Activated B cell treated with CpG ODN at 0.5 μM for 24 hours (primary cell): ENCODE measurements at regions not wholly inside any gene's neighbourhood (a gene's known extent, or its start where the extent isn't known, plus 50 kb on each side); places are given as distances from the start of the nearest gene placed in this dataset.

Experiments used
- ATAC-seq: fragments of 200-7000 bp; cut with Tn5 transposase; one replicate; pipeline ENCODE4 v1.10.0; 2021; ENCODE audit warnings: low read depth, mild to moderate bottlenecking, moderate library complexity
- CTCF ChIA-PET: fragments of 350-600 bp; sonication (Branson Sonifier 250); formaldehyde crosslinking; loops from one replicate; lab custom pipeline; 2021; ENCODE audit warnings: antibody characterized with exemption; lab: Charles Lee
- POLR2A ChIA-PET: fragments of 350-600 bp; sonication (Branson Sonifier 250); formaldehyde crosslinking; loops from one replicate; lab custom pipeline; 2021; ENCODE audit warnings: antibody characterized with exemption; lab: Charles Lee
- DNase-seq: peaks from one replicate; pipeline ENCODE4 v3.0.0; 2022
- H3K27ac Mint-ChIP-seq: one replicate; pipeline ENCODE4 v1.8.0; 2020; ENCODE audit warnings: mixed read lengths
- H3K27me3 Mint-ChIP-seq: one replicate; pipeline ENCODE4 v1.8.0; 2021; ENCODE audit warnings: mixed read lengths
- H3K36me3 Mint-ChIP-seq: one replicate; pipeline ENCODE4 v1.8.0; 2021; ENCODE audit warnings: low read depth, mixed read lengths
- H3K4me1 Mint-ChIP-seq: one replicate; pipeline ENCODE4 v1.8.0; 2021; ENCODE audit warnings: mixed read lengths
- H3K4me3 Mint-ChIP-seq: one replicate; pipeline ENCODE4 v1.8.0; 2020; ENCODE audit warnings: mild to moderate bottlenecking, mixed read lengths
- H3K9me3 Mint-ChIP-seq: one replicate; pipeline ENCODE4 v1.8.0; 2020; ENCODE audit warnings: mixed read lengths
- intact Hi-C: fragments of 100-400 bp; cut with micrococcal nuclease; formaldehyde crosslinking; loops from one replicate; pipeline ENCODE4 v1.15.1; 2024
- TF ChIP-seq, protein P1 (sequence below): fragments of 200-600 bp; IDR thresholded peaks from one replicate; pipeline ENCODE4 v1.8.0; 2022; ENCODE audit warnings: antibody characterized with exemption, mild to moderate bottlenecking

DNA sequence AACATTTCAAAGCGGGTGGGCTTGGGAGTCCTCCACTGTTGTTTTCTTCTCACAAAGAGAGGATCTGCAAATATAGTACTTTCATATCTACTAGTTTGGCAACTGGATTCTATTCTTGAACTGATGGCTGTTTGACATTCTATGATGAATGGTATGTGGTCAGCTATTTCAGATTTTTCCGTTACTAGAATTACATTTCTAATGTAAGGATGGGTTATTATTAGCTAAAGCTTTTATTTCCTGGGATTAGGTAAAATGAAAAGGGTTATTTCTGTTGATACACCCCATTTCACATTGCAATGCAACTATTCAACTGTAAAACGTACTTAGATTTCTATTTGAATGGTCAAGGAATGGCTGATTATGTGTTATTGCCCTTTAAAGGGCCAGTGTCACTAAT lies 629.7 kb downstream of the DACH1 start:
- ATAC-seq (no peak), DNase-seq (no peak)
- intact Hi-C loops: no loop called here
- POLR2A ChIA-PET: no interaction called here
- Mint-ChIP-seq H3K36me3 (no peaks in the 10 kb centered on the region), H3K9me3 (peaks cover 3% of the 10 kb centered on the region), H3K27me3 (no peaks in the 10 kb centered on the region), H3K4me1 (no peaks in the 10 kb centered on the region), H3K27ac (no peak overlapping the region), H3K4me3 (no peak overlapping the region)
- CTCF ChIA-PET: no interaction called here
- TF ChIP-seq, protein P1, sequence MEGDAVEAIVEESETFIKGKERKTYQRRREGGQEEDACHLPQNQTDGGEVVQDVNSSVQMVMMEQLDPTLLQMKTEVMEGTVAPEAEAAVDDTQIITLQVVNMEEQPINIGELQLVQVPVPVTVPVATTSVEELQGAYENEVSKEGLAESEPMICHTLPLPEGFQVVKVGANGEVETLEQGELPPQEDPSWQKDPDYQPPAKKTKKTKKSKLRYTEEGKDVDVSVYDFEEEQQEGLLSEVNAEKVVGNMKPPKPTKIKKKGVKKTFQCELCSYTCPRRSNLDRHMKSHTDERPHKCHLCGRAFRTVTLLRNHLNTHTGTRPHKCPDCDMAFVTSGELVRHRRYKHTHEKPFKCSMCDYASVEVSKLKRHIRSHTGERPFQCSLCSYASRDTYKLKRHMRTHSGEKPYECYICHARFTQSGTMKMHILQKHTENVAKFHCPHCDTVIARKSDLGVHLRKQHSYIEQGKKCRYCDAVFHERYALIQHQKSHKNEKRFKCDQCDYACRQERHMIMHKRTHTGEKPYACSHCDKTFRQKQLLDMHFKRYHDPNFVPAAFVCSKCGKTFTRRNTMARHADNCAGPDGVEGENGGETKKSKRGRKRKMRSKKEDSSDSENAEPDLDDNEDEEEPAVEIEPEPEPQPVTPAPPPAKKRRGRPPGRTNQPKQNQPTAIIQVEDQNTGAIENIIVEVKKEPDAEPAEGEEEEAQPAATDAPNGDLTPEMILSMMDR: no peak

DNA sequence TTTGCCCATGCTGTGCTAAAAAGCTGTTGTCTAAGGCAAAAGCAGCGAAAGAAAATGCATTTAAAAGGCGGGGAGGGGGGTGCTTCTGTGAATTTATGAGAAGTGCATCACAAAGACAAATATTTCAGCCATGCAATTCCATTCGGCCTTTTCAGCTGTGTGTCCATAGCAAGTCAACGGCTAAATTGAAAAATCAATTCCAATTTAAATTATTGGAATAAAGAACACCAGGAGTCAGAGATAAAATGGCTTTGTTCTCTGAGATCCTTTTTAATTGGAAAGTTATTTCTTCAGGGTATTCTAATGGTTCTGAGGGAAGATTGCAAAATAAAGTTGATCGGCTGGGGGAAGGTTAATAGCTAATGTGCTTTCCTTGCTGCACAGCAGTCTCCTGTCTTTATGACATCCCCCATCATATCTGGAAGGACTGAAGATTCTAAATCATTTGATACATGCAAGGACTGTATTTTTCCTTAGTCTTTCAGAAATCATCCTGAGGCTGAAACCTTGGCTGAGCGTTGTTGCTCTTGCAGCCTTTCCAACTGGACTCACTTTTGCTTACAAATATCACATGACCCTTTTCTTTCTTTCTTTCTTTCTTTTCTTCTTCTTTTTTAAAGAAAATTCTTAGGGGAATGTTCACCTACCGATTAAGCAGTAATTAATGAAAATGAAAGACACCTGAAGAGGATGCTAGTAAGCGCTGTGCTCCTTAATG lies 647.1 kb downstream of the DACH1 start:
- no peak for ATAC-seq
- Mint-ChIP-seq H3K4me3 (no peak overlapping the region), H3K9me3 (no peaks in the 10 kb centered on the region), H3K4me1 (no peaks in the 10 kb centered on the region), H3K27me3 (no peaks in the 10 kb centered on the region), H3K36me3 (no peaks in the 10 kb centered on the region), H3K27ac (no peak overlapping the region)
- intact Hi-C loops: no loop called here
- CTCF ChIA-PET: no interaction called here
- DNase-seq: no peak
- POLR2A ChIA-PET: no interaction called here
- TF ChIP-seq, protein P1: no peak

- H3K4me1 Mint-ChIP-seq: no peaks in the 10 kb centered on the region
- ATAC-seq: no peak
- no peak overlapping the region for H3K27ac Mint-ChIP-seq
- no peak for DNase-seq
- intact Hi-C loops: no loop called here
- CTCF ChIA-PET: no interaction called here
- H3K36me3 Mint-ChIP-seq: no peaks in the 10 kb centered on the region
- TF ChIP-seq, protein P1: no peak
- H3K9me3 Mint-ChIP-seq: no peaks in the 10 kb centered on the region
- no peak overlapping the region for H3K4me3 Mint-ChIP-seq
- POLR2A ChIA-PET: no interaction called here
- no peaks in the 10 kb centered on the region for H3K27me3 Mint-ChIP-seq
These were observed 648.0 kb downstream of the DACH1 start for GRCh38 chr13:71218960-71219359.

DNA sequence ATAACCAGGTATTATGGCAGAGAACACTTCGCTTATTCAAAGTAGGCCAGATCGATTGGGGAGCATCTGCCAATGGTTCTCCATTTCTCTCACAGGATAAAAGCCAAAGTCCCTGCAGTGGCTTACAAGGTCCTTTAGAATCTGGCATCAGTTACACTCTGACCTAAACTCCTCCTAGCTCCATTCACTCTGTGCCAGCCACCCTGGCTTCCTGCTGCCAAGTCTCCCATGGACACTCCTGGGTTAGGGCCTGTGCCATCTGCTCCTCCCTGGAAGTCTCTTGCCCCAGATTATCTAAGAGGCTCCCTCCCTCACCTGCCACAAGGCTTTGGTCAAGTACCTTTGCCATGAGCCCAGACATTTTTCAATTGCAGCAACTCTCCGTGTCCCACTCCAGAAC lies 649.2 kb downstream of the DACH1 start:
- no peak for ATAC-seq
- ChIA-PET POLR2A (no interaction called here), CTCF (no interaction called here)

DNA sequence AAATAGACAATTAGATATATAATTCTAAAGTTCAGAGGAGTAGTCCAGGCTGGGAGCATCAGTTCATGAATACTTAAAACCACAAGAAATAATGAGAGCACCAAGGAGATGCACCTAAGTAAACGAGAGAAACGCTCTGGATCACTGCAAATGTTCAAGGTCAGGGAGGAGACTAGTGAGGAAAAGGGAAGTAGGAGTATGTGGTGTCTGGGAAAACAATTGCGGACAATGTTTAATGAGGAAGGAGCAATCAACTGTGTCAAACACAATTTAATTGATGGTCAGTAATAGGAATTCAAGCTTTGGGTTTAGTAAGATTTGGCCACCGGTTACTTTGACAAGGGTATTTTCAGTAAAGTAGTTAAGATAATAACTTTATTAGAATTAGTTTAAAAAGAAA lies 652.2 kb downstream of the DACH1 start:
- no peak overlapping the region for H3K27ac Mint-ChIP-seq
- H3K4me3 Mint-ChIP-seq: no peak overlapping the region
- intact Hi-C loops: no loop called here
- H3K27me3 Mint-ChIP-seq: no peaks in the 10 kb centered on the region
- TF ChIP-seq, protein P1: no peak
- ChIA-PET POLR2A (no interaction called here), CTCF (no interaction called here)
- H3K4me1 Mint-ChIP-seq: no peaks in the 10 kb centered on the region
- peaks cover 2% of the 10 kb centered on the region for H3K9me3 Mint-ChIP-seq
- ATAC-seq (no peak), DNase-seq (no peak)
- H3K36me3 Mint-ChIP-seq: no peaks in the 10 kb centered on the region

More for the DNA sequence above, 649.2 kb downstream of the DACH1 start:
- Mint-ChIP-seq H3K4me1 (no peaks in the 10 kb centered on the region), H3K27ac (no peak overlapping the region), H3K9me3 (no peaks in the 10 kb centered on the region), H3K27me3 (no peaks in the 10 kb centered on the region), H3K36me3 (no peaks in the 10 kb centered on the region), H3K4me3 (no peak overlapping the region)
- intact Hi-C loops: no loop called here
- no peak for DNase-seq
- TF ChIP-seq, protein P1: no peak
